GM12878 (cell line): ENCODE measurements at regions not wholly inside any gene's neighbourhood (a gene's known extent, or its start where the extent isn't known, plus 50 kb on each side); places are given as distances from the start of the nearest gene placed in this dataset.
A peak's percentile ranks its signal among the peaks of the same experiment; 100 is the strongest.

Source experiments
- ATAC-seq: fragments of 200-7000 bp; cut with Tn5 transposase; 3 replicates; pipeline ENCODE4 v1.9.1; 2020; ENCODE audit warnings: mild to moderate bottlenecking, moderate library complexity
- BruUV-seq: library from RNA; stranded (reverse); fragments of 400-500 nt; replicated peaks from 2 replicates; lab custom pipeline; 2021; lab: Mats Ljungman, UMichigan
- CTCF ChIA-PET: fragments of 300-600 bp; sonication (Branson Sonifier 250); formaldehyde crosslinking; extraction: SDS; loops from one replicate; lab custom pipeline; 2021; ENCODE audit warnings: inconsistent platforms; lab: Yijun Ruan, JAX
- POLR2A ChIA-PET: fragments of 350-600 bp; formaldehyde crosslinking; extraction: SDS; loops from one replicate; lab custom pipeline; 2021; ENCODE audit warnings: inconsistent platforms; lab: Charles Lee
- RAD21 ChIA-PET: fragments of 300-600 bp; sonication (Branson Sonifier 250); formaldehyde crosslinking; loops from one replicate; lab custom pipeline; 2023; ENCODE audit warnings: antibody characterized with exemption; ENCODE audit not compliant: unreplicated experiment; lab: Charles Lee
- SMC1A ChIA-PET: fragments of 300-600 bp; sonication (Branson Sonifier 250); formaldehyde crosslinking; loops from one replicate; lab custom pipeline; 2023; ENCODE audit not compliant: unreplicated experiment, uncharacterized antibody; lab: Charles Lee
- DNase-seq: peaks from one replicate; pipeline ENCODE4 v3.0.0-alpha.2; 2011; ENCODE audit warnings: low read depth, low spot score
- FAIRE-seq: peaks from 3 replicates; lab custom pipeline; 2011; peaks lifted over from hg19 to GRCh38; lab: Jason Lieb, UNC
- H2AFZ ChIP-seq: 2 replicates; pipeline ENCODE4 v1.6.0; 2011; ENCODE audit warnings: low read depth, low read length, control low read depth; ENCODE audit not compliant: control insufficient read depth
- H3K27ac ChIP-seq: 2 replicates; pipeline ENCODE4 v1.5.1; 2011; ENCODE audit warnings: control low read depth; ENCODE audit not compliant: control insufficient read depth, insufficient read depth
- H3K27me3 ChIP-seq, 2 experiments: replicated peaks in 1 of 2; 2 replicates each; pipeline versions ENCODE4 v1.6.0 to v1.6.1; 2011; ENCODE audit warnings: low read length in 1 of 2; ENCODE audit not compliant: control insufficient read depth in 2 of 2, insufficient read depth in 2 of 2
- H3K36me3 ChIP-seq, 2 experiments: 2 replicates each; pipeline ENCODE4 v1.5.1; 2011; ENCODE audit warnings: low read length in 1 of 2; ENCODE audit not compliant: control insufficient read depth in 2 of 2, insufficient read depth in 2 of 2
- H3K4me1 ChIP-seq: 2 replicates; pipeline ENCODE4 v1.6.1; 2011; ENCODE audit warnings: mild to moderate bottlenecking, low read length, moderate library complexity, mixed read lengths; ENCODE audit not compliant: control insufficient read depth, insufficient read depth
- H3K4me2 ChIP-seq: 2 replicates; pipeline ENCODE4 v1.6.0; 2011; ENCODE audit warnings: control low read depth; ENCODE audit not compliant: control insufficient read depth, insufficient read depth
- H3K4me3 ChIP-seq: fragments of 200-600 bp; sonication (generic); 2 replicates; pipeline ENCODE4 v1.5.1; 2016
- H3K79me2 ChIP-seq: 2 replicates; pipeline ENCODE4 v1.6.0; 2011; ENCODE audit warnings: low read length; ENCODE audit not compliant: control insufficient read depth, insufficient read depth
- H3K9ac ChIP-seq: 2 replicates; pipeline ENCODE4 v1.8.0; 2011; ENCODE audit warnings: low read length, control low read depth, mixed read lengths; ENCODE audit not compliant: control insufficient read depth, insufficient read depth
- H3K9me3 ChIP-seq: replicated peaks from 3 replicates; pipeline ENCODE4 v1.5.1; 2011; ENCODE audit warnings: mild to moderate bottlenecking, low read length; ENCODE audit not compliant: control insufficient read depth, insufficient read depth
- H4K20me1 ChIP-seq: 2 replicates; pipeline ENCODE4 v1.6.0; 2011; ENCODE audit not compliant: control insufficient read depth, insufficient read depth
- ATF7 ChIP-seq: fragments of 450-650 bp; IDR thresholded peaks from 2 replicates; pipeline ENCODE4 v1.6.1; 2016; ENCODE audit warnings: low read depth, mild to moderate bottlenecking
- CHD4 ChIP-seq: fragments of 200-600 bp; sonication (generic); IDR thresholded peaks from 2 replicates; pipeline ENCODE4 v1.6.1; 2016; ENCODE audit warnings: mild to moderate bottlenecking
- EGR1 ChIP-seq, 2 experiments: IDR thresholded peaks; 1 replicate in 1 of 2; 2 replicates in 1 of 2; pipeline ENCODE4 v1.6.1; 2011 to 2012; ENCODE audit warnings: low read depth in 2 of 2, low read length in 2 of 2, borderline replicate concordance in 1 of 2, mild to moderate bottlenecking in 1 of 2, moderate library complexity in 1 of 2
- FOXK2 ChIP-seq: fragments of 450-650 bp; IDR thresholded peaks from 2 replicates; pipeline ENCODE4 v1.6.1; 2017; ENCODE audit warnings: mild to moderate bottlenecking, moderate library complexity
- FOXM1 ChIP-seq: IDR thresholded peaks from 2 replicates; pipeline ENCODE4 v1.6.1; 2012; ENCODE audit warnings: low read depth, mild to moderate bottlenecking, inconsistent platforms, low read length, moderate library complexity
- IKZF1 ChIP-seq: fragments of 450-650 bp; conservative IDR thresholded peaks from 2 replicates; pipeline ENCODE4 v1.6.1; 2017; ENCODE audit warnings: antibody characterized with exemption, mild to moderate bottlenecking
- IKZF2 ChIP-seq, 2 experiments: fragments of 450-650 bp; IDR thresholded peaks; 2 replicates each; pipeline ENCODE4 v1.6.1; 2017; ENCODE audit warnings: mild to moderate bottlenecking in 2 of 2, moderate library complexity in 2 of 2
- MTA2 ChIP-seq: fragments of 450-650 bp; IDR thresholded peaks from 2 replicates; pipeline ENCODE4 v1.6.1; 2016; ENCODE audit warnings: low read depth, mild to moderate bottlenecking, moderate library complexity
- NFIC ChIP-seq: IDR thresholded peaks from 2 replicates; pipeline ENCODE4 v1.6.1; 2012; ENCODE audit warnings: low read depth, mild to moderate bottlenecking, inconsistent platforms, low read length, moderate library complexity
- NR2C2 ChIP-seq: IDR thresholded peaks from 2 replicates; pipeline ENCODE4 v1.6.1; 2011; ENCODE audit warnings: borderline replicate concordance, low read depth; ENCODE audit not compliant: control insufficient read depth, insufficient read length
- SMAD1 ChIP-seq: fragments of 450-650 bp; IDR thresholded peaks from 2 replicates; pipeline ENCODE4 v1.6.1; 2018; ENCODE audit warnings: mild to moderate bottlenecking, low read depth; ENCODE audit not compliant: partially characterized antibody
- SMC3 ChIP-seq: IDR thresholded peaks from 2 replicates; pipeline ENCODE4 v1.6.1; 2011; ENCODE audit warnings: low read length, improper control_type of control experiment, borderline replicate concordance
- SRF ChIP-seq, 2 experiments: IDR thresholded peaks; 2 replicates each; pipeline ENCODE4 v1.6.1; 2011; ENCODE audit warnings: low read depth in 2 of 2, low read length in 2 of 2, mild to moderate bottlenecking in 1 of 2, moderate library complexity in 1 of 2
- ZBED1 ChIP-seq: IDR thresholded peaks from 2 replicates; pipeline ENCODE4 v1.6.1; 2016; ENCODE audit warnings: borderline replicate concordance
- ZNF207 ChIP-seq: fragments of 450-650 bp; IDR thresholded peaks from 2 replicates; pipeline ENCODE4 v1.6.1; 2014; ENCODE audit warnings: antibody characterized with exemption, mild to moderate bottlenecking, borderline replicate concordance
- WGBS: methylation state at CpG from one replicate; pipeline ENCODE4 v1.1.6; 2016; ENCODE audit warnings: low lambda C conversion rate; ENCODE audit not compliant: insufficient replicate concordance, insufficient coverage; ENCODE audit errors: missing lambda C conversion rate; 5-methylcytosine and 5-hydroxymethylcytosine counted together
- in situ Hi-C: fragments of 300-500 bp; cut with MboI; formaldehyde crosslinking; loops from 9 replicates; pipeline ENCODE4 v1.14.3; 2018; ENCODE audit warnings: mixed read lengths
- intact Hi-C: fragments of 100-400 bp; cut with micrococcal nuclease; formaldehyde crosslinking; loops from one replicate; pipeline ENCODE4 v1.14.2; 2022; ENCODE audit not compliant: unreplicated experiment
- TF ChIP-seq, protein P1 (sequence below): IDR thresholded peaks from 2 replicates; pipeline ENCODE4 v1.6.1; 2012; ENCODE audit warnings: low read depth, low read length, improper control_type of control experiment
- TF ChIP-seq, protein P2 (sequence below): fragments of 450-650 bp; IDR thresholded peaks from 2 replicates; pipeline ENCODE4 v1.6.1; 2017; ENCODE audit warnings: mild to moderate bottlenecking, moderate library complexity

DNA sequence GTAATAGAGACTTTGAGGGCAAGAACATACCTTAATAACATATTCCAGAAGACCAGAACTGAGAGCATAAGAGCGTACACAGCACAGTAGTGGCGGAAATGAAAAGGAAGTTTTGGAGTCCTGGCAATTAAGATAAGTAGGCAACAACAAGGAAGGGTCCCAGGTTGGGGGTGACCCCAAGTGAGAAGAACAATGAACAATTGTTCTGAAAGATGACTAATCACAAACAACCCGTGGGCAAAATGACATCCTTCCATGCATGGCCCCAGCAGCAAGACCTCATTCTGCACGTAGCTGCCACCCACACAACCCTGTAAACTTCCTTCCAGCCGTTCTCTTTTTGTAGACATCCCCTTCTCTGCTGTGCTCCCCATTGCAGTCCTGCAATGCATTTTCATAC is 384.4 kb upstream of the PABPC4L start:
- Histone ChIP-seq H3K27ac (no peak overlapping the region), H3K9ac (no peak overlapping the region), H4K20me1 (no peaks in the 10 kb centered on the region), H3K36me3 (no peaks in the 10 kb centered on the region), H2AFZ (no peak overlapping the region), H3K4me3 (no peak overlapping the region), H3K27me3 (no peaks in the 10 kb centered on the region), H3K4me2 (no peak overlapping the region), H3K9me3 (no peaks in the 10 kb centered on the region), H3K4me1 (no peaks in the 10 kb centered on the region), H3K79me2 (no peaks in the 10 kb centered on the region)
- no peak for TF ChIP-seq NR2C2
- 0 out of 2 replicates have a peak, but pooled peaks have one; percentile 18 for TF ChIP-seq IKZF1
- no peak for TF ChIP-seq FOXM1
- TF ChIP-seq, protein P1, sequence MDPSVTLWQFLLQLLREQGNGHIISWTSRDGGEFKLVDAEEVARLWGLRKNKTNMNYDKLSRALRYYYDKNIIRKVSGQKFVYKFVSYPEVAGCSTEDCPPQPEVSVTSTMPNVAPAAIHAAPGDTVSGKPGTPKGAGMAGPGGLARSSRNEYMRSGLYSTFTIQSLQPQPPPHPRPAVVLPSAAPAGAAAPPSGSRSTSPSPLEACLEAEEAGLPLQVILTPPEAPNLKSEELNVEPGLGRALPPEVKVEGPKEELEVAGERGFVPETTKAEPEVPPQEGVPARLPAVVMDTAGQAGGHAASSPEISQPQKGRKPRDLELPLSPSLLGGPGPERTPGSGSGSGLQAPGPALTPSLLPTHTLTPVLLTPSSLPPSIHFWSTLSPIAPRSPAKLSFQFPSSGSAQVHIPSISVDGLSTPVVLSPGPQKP, result no peak
- TF ChIP-seq ATF7, result peak; percentile 55; the same call in 1 of the 2 replicates
- TF ChIP-seq EGR1 (IDR thresholded peaks at IDR 0.05; ENCODE audit: borderline replicate concordance in 1 of 2, low read depth in 2 of 2, low read length in 2 of 2), result peak in 1 of 2 experiments; percentile 24; a peak in 1 of 3 replicates
- no peak for TF ChIP-seq SMC3
- TF ChIP-seq NFIC, result no peak
- no peak for TF ChIP-seq SMAD1
- no peak for TF ChIP-seq FOXK2
- no peak for TF ChIP-seq ZNF207
- peak in 1 of 2 experiments; percentile 12; a peak in 1 of 4 replicates for TF ChIP-seq IKZF2 (IDR thresholded peaks at IDR 0.05)
- TF ChIP-seq CHD4, result no peak
- TF ChIP-seq SRF (IDR thresholded peaks at IDR 0.05; ENCODE audit: low read depth in 2 of 2, low read length in 2 of 2), result no peak
- TF ChIP-seq, protein P2, sequence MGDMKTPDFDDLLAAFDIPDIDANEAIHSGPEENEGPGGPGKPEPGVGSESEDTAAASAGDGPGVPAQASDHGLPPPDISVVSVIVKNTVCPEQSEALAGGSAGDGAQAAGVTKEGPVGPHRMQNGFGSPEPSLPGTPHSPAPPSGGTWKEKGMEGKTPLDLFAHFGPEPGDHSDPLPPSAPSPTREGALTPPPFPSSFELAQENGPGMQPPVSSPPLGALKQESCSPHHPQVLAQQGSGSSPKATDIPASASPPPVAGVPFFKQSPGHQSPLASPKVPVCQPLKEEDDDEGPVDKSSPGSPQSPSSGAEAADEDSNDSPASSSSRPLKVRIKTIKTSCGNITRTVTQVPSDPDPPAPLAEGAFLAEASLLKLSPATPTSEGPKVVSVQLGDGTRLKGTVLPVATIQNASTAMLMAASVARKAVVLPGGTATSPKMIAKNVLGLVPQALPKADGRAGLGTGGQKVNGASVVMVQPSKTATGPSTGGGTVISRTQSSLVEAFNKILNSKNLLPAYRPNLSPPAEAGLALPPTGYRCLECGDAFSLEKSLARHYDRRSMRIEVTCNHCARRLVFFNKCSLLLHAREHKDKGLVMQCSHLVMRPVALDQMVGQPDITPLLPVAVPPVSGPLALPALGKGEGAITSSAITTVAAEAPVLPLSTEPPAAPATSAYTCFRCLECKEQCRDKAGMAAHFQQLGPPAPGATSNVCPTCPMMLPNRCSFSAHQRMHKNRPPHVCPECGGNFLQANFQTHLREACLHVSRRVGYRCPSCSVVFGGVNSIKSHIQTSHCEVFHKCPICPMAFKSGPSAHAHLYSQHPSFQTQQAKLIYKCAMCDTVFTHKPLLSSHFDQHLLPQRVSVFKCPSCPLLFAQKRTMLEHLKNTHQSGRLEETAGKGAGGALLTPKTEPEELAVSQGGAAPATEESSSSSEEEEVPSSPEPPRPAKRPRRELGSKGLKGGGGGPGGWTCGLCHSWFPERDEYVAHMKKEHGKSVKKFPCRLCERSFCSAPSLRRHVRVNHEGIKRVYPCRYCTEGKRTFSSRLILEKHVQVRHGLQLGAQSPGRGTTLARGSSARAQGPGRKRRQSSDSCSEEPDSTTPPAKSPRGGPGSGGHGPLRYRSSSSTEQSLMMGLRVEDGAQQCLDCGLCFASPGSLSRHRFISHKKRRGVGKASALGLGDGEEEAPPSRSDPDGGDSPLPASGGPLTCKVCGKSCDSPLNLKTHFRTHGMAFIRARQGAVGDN, result no peak
- TF ChIP-seq MTA2, result peak; percentile 30; the same call in 1 of the 2 replicates
- no peak for TF ChIP-seq ZBED1
- CTCF ChIA-PET, result no interaction called here
- SMC1A ChIA-PET, result interaction anchor here (1.4 kb wide), 1 partner anchor 33 kb away, joined by 4 read pairs; no protein-coding TSS in a partner anchor
- intact Hi-C loops, result no loop called here
- DNase-seq, result no peak
- RAD21 ChIA-PET, result no interaction called here
- WGBS, result 0% methylated on average over 5 of the region's 5 CpGs
- in situ Hi-C loops, result no loop called here
- FAIRE-seq, result no peak
- ATAC-seq, result peak; percentile 63
- POLR2A ChIA-PET, result no interaction called here
- BruUV-seq, result no TSS peak
